ENCODE measurements at regions not wholly inside any gene's neighbourhood (a gene's known extent, or its start where the extent isn't known, plus 50 kb on each side); places are given as distances from the start of the nearest gene placed in this dataset.
"Not testable (repeated sequence)": the region's sequence is repeated elsewhere in the genome, so short reads cannot be mapped to it uniquely, and the experiment has no call there.

DNA sequence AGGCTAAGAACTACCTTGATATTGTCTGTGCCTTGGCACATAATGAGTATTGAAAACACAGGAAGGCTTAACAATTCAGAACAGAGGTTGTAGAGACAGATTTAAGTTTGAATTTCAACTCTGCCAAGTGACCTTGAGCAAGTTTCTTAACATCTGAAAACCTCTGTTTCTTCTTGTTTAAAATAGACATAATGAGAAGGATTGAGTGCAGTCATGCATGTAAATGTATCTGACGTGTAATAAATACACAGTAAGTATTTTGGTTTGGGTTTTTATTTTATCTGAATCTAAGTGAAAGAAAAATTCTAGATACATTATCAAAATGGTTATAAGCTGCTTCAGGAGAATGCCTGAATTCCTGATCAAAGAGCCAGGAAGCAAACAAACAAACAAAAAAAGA, 111.9 kb downstream of the ANXA5 start:
- H3K4me3 ChIP-seq (ENCODE audit: low read depth, low read length, poor library complexity, severe bottlenecking) = no peak overlapping the region
- POLR2A ChIA-PET = no interaction called here
- no peaks in the 10 kb centered on the region for H3K9me3 ChIP-seq (ENCODE audit: low read length)
- H3K79me2 ChIP-seq (ENCODE audit: insufficient read depth, low read depth, low read length) = no peaks in the 10 kb centered on the region
- H3K4me1 ChIP-seq (ENCODE audit: insufficient read depth, low read length, poor library complexity, severe bottlenecking) = no peaks in the 10 kb centered on the region
- H3K27ac ChIP-seq (ENCODE audit: low read depth, low read length, poor library complexity, severe bottlenecking) = no peak overlapping the region
- H2AFZ ChIP-seq (ENCODE audit: low read length) = no peak overlapping the region
- no peak overlapping the region for H3K4me2 ChIP-seq (ENCODE audit: low read length)
- H3K9me2 ChIP-seq (ENCODE audit: insufficient read depth, low read length) = no peaks in the 10 kb centered on the region
- DNase-seq (ENCODE audit: low spot score) = no peak
- CTCF ChIA-PET (ENCODE audit: unreplicated experiment) = no interaction called here
- no peaks in the 10 kb centered on the region for H4K20me1 ChIP-seq (ENCODE audit: insufficient read depth, low read length)
- TF ChIP-seq EZH2phosphoT487 (IDR thresholded peaks at IDR 0.05; ENCODE audit: borderline replicate concordance, low read depth, low read length) = no peak
- TF ChIP-seq, protein P1, sequence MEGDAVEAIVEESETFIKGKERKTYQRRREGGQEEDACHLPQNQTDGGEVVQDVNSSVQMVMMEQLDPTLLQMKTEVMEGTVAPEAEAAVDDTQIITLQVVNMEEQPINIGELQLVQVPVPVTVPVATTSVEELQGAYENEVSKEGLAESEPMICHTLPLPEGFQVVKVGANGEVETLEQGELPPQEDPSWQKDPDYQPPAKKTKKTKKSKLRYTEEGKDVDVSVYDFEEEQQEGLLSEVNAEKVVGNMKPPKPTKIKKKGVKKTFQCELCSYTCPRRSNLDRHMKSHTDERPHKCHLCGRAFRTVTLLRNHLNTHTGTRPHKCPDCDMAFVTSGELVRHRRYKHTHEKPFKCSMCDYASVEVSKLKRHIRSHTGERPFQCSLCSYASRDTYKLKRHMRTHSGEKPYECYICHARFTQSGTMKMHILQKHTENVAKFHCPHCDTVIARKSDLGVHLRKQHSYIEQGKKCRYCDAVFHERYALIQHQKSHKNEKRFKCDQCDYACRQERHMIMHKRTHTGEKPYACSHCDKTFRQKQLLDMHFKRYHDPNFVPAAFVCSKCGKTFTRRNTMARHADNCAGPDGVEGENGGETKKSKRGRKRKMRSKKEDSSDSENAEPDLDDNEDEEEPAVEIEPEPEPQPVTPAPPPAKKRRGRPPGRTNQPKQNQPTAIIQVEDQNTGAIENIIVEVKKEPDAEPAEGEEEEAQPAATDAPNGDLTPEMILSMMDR (conservative IDR thresholded peaks at IDR 0.05; ENCODE audit: low read length) = no peak
- no TSS peak for BruUV-seq (replicated peaks)
- no peaks in the 10 kb centered on the region for H3K36me3 ChIP-seq (ENCODE audit: insufficient read depth, low read length)
- intact Hi-C loops (cut with micrococcal nuclease; ENCODE audit: unreplicated experiment) = no loop called here

DNA sequence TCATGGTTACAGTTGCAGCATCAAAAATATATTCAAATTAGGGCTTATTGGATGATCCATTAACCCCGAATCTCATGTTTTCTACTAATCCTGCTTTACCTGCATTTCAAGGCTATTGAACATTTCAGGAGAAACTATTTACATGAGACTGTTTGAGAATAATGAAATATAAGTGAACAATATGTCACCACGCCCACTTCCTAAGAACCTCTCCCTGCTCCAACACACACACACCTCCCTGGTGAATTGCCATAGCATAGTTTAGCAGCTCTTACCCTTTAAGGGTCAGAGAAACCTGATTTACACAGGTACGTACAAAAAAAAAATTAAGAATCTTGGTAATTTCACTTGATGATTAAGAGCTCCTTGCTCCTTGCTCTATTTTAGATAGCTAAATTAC, 113.4 kb downstream of the ANXA5 start:
- Histone ChIP-seq H2AFZ (ENCODE audit: low read length) (no peak overlapping the region), H3K36me3 (ENCODE audit: insufficient read depth, low read length) (no peaks in the 10 kb centered on the region), H3K4me3 (ENCODE audit: low read depth, low read length, poor library complexity, severe bottlenecking) (no peak overlapping the region), H3K9me3 (ENCODE audit: low read length) (no peaks in the 10 kb centered on the region), H3K79me2 (ENCODE audit: insufficient read depth, low read depth, low read length) (no peaks in the 10 kb centered on the region), H3K4me1 (ENCODE audit: insufficient read depth, low read length, poor library complexity, severe bottlenecking) (no peaks in the 10 kb centered on the region), H3K4me2 (ENCODE audit: low read length) (no peak overlapping the region), H3K9me2 (ENCODE audit: insufficient read depth, low read length) (no peaks in the 10 kb centered on the region), H4K20me1 (ENCODE audit: insufficient read depth, low read length) (no peaks in the 10 kb centered on the region), H3K27ac (ENCODE audit: low read depth, low read length, poor library complexity, severe bottlenecking) (no peak overlapping the region)
- intact Hi-C loops (cut with micrococcal nuclease; ENCODE audit: unreplicated experiment) = no loop called here
- BruUV-seq (replicated peaks) = no TSS peak
- TF ChIP-seq, protein P1 (conservative IDR thresholded peaks at IDR 0.05; ENCODE audit: low read length) = no peak
- TF ChIP-seq EZH2phosphoT487 (IDR thresholded peaks at IDR 0.05; ENCODE audit: borderline replicate concordance, low read depth, low read length) = no peak
- DNase-seq (ENCODE audit: low spot score) = no peak
- POLR2A ChIA-PET = interaction anchor here (0.5 to 0.6 kb wide), 3 partner anchors 103 to 643 kb away, joined by 3 to 7 read pairs (median 3); no protein-coding TSS in a partner anchor
- CTCF ChIA-PET (ENCODE audit: unreplicated experiment) = no interaction called here

DNA sequence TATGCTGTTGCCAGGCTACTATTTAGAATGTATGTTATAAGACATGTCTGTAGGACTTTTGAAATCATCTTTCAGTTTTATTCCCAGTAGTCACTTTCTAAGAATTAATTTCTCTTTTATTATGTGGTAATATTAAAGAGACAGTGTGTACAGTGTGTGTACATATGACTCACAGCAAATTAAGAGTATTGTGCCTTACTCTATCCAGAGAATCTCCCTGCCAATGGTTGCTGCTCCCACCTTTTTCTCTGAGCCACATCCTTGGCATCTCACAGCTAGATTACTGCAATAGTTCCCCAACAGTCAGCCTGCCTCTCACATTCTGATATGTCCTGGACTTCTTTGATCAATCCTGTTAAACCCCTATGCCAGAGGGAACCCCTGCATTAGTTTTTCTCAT, 114.5 kb downstream of the ANXA5 start:
- H2AFZ ChIP-seq (ENCODE audit: low read length) = no peak overlapping the region
- no peaks in the 10 kb centered on the region for H3K4me1 ChIP-seq (ENCODE audit: insufficient read depth, low read length, poor library complexity, severe bottlenecking)
- no peaks in the 10 kb centered on the region for H3K9me2 ChIP-seq (ENCODE audit: insufficient read depth, low read length)
- H3K79me2 ChIP-seq (ENCODE audit: insufficient read depth, low read depth, low read length) = no peaks in the 10 kb centered on the region
- DNase-seq (ENCODE audit: low spot score) = no peak
- H3K4me2 ChIP-seq (ENCODE audit: low read length) = no peak overlapping the region
- no peak overlapping the region for H3K4me3 ChIP-seq (ENCODE audit: low read depth, low read length, poor library complexity, severe bottlenecking)
- CTCF ChIA-PET (ENCODE audit: unreplicated experiment) = no interaction called here
- no peak for TF ChIP-seq EZH2phosphoT487 (IDR thresholded peaks at IDR 0.05; ENCODE audit: borderline replicate concordance, low read depth, low read length)
- TF ChIP-seq, protein P1 (conservative IDR thresholded peaks at IDR 0.05; ENCODE audit: low read length) = no peak
- H3K27ac ChIP-seq (ENCODE audit: low read depth, low read length, poor library complexity, severe bottlenecking) = no peak overlapping the region
- no peaks in the 10 kb centered on the region for H4K20me1 ChIP-seq (ENCODE audit: insufficient read depth, low read length)
- no TSS peak for BruUV-seq (replicated peaks)
- no peaks in the 10 kb centered on the region for H3K9me3 ChIP-seq (ENCODE audit: low read length)
- POLR2A ChIA-PET = no interaction called here
- intact Hi-C loops (cut with micrococcal nuclease; ENCODE audit: unreplicated experiment) = no loop called here
- no peaks in the 10 kb centered on the region for H3K36me3 ChIP-seq (ENCODE audit: insufficient read depth, low read length)

DNA sequence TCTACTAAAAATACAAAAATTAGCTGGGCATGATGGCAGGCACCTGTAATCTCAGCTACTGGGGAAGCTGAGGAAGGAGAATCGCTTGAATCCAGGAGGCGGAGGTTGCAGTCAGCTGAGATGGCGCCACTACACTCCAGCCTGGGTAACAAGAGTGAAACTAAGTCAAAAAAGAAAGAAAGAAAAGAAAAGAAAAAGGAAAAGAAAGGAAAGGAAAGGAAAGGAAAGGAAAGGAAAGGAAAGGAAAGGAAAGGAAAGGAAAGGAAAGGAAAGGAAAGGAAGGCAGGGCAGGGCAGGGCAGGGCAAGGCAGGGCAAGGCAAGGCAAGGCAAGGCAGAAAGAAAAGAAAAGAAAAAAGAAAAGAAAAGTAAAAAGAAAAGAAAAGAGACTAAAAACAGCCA, 121.4 kb downstream of the ANXA5 start:
- H3K4me1 ChIP-seq (ENCODE audit: insufficient read depth, low read length, poor library complexity, severe bottlenecking); DNase-seq (ENCODE audit: low spot score); H3K79me2 ChIP-seq (ENCODE audit: insufficient read depth, low read depth, low read length); H3K4me2 ChIP-seq (ENCODE audit: low read length); H2AFZ ChIP-seq (ENCODE audit: low read length); H3K4me3 ChIP-seq (ENCODE audit: low read depth, low read length, poor library complexity, severe bottlenecking); H3K36me3 ChIP-seq (ENCODE audit: insufficient read depth, low read length); H3K27ac ChIP-seq (ENCODE audit: low read depth, low read length, poor library complexity, severe bottlenecking); H3K9me3 ChIP-seq (ENCODE audit: low read length); H3K9me2 ChIP-seq (ENCODE audit: insufficient read depth, low read length); H4K20me1 ChIP-seq (ENCODE audit: insufficient read depth, low read length); CTCF ChIA-PET (ENCODE audit: unreplicated experiment); intact Hi-C loops (cut with micrococcal nuclease; ENCODE audit: unreplicated experiment); BruUV-seq (replicated peaks): not testable (repeated sequence)
- POLR2A ChIA-PET = interaction anchor here (0.7 kb wide), 1 partner anchor 68 kb away, joined by 3 read pairs; no protein-coding TSS in a partner anchor

Data from OCI-LY7 (cell line).